OCI-LY3 (cell line): ENCODE measurements at regions not wholly inside any gene's neighbourhood (a gene's known extent, or its start where the extent isn't known, plus 50 kb on each side); places are given as distances from the start of the nearest gene placed in this dataset.

ENCODE experiments used
- CTCF ChIP-seq: fragments of 200-600, 300-600 bp; sonication (generic); IDR thresholded peaks from 2 replicates; pipeline ENCODE4 v1.5.1; 2014; ENCODE audit warnings: antibody characterized with exemption, low read length, low read depth
- EZH2phosphoT487 ChIP-seq: fragments of 200-600 bp; shearing (Covaris generic); IDR thresholded peaks from 2 replicates; pipeline ENCODE4 v1.6.1; 2018; ENCODE audit warnings: antibody characterized with exemption, mixed run types, low read depth

DNA sequence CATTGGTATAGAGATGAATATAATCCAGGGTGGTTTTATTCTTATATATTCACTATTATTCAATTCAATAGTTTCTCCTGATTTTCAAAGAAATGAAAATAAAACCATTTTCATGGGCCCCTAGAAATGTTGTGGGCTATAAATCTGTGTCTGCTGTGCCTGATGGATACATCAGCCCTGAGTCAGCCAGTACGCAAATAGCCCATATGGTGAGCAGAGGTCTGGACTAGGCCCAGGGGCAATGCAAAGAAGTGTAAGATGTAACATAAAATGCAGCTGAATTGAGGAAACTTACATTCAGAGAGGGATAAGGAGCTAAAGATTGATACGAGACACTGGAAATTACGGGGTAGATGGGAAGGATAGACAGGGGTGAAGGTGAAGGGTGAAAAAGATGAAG is 122.5 kb downstream of the MAIP1 start:
- TF ChIP-seq CTCF, result no peak
- TF ChIP-seq EZH2phosphoT487, result no peak
